SK-N-MC (cell line): ENCODE measurements at regions not wholly inside any gene's neighbourhood (a gene's known extent, or its start where the extent isn't known, plus 50 kb on each side); places are given as distances from the start of the nearest gene placed in this dataset.

Experiments used
- EZH2 ChIP-seq: fragments of 200-600 bp; sonication (generic); IDR thresholded peaks from one replicate; pipeline ENCODE4 v1.6.1; 2017; ENCODE audit warnings: antibody characterized with exemption
- POLR2AphosphoS5 ChIP-seq: IDR thresholded peaks from 2 replicates; pipeline ENCODE4 v1.6.1; 2012; ENCODE audit warnings: mild to moderate bottlenecking, low read depth, low read length, borderline replicate concordance

- no peak for TF ChIP-seq POLR2AphosphoS5
- no peak for TF ChIP-seq EZH2
These were observed 359.4 kb downstream of the VPS13C start for GRCh38 chr15:61700803-61701202.
